Choroid plexus epithelial cell (primary cell): ENCODE measurements at regions not wholly inside any gene's neighbourhood (a gene's known extent, or its start where the extent isn't known, plus 50 kb on each side); places are given as distances from the start of the nearest gene placed in this dataset.

Experiments
- DNase-seq: peaks from one replicate; pipeline ENCODE4 v3.0.0-alpha.2; 2010; ENCODE audit warnings: low read depth
- H3K4me3 ChIP-seq: 2 replicates; pipeline ENCODE4 v1.5.1; 2011; ENCODE audit warnings: low read depth, mild to moderate bottlenecking, control low read depth, low read length, moderate library complexity
- TF ChIP-seq, protein P1 (sequence below): conservative IDR thresholded peaks from 2 replicates; pipeline ENCODE4 v1.5.1; 2011; ENCODE audit warnings: low read depth, mild to moderate bottlenecking, control low read depth, inconsistent platforms, low read length, moderate library complexity

DNA sequence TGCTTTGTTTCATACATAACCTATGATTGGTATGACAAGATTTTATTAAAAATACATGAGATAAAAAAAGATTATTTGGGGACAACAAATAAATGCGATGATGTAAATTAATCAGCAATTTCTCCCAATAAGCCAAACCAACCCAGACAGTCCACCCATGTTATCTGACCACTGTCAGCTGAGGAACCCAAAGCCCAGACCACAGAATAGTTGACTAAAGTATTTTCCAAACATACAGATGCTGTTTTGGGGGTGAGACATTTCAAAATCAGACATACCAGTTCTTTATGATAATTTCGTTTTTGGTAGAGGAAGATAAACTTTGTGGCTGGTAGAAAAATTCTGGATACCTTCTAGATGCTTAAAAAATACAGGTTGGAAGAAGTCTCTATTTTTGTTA is 650.8 kb upstream of the FAM241A start:
- TF ChIP-seq, protein P1, sequence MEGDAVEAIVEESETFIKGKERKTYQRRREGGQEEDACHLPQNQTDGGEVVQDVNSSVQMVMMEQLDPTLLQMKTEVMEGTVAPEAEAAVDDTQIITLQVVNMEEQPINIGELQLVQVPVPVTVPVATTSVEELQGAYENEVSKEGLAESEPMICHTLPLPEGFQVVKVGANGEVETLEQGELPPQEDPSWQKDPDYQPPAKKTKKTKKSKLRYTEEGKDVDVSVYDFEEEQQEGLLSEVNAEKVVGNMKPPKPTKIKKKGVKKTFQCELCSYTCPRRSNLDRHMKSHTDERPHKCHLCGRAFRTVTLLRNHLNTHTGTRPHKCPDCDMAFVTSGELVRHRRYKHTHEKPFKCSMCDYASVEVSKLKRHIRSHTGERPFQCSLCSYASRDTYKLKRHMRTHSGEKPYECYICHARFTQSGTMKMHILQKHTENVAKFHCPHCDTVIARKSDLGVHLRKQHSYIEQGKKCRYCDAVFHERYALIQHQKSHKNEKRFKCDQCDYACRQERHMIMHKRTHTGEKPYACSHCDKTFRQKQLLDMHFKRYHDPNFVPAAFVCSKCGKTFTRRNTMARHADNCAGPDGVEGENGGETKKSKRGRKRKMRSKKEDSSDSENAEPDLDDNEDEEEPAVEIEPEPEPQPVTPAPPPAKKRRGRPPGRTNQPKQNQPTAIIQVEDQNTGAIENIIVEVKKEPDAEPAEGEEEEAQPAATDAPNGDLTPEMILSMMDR: no peak
- no peak overlapping the region for H3K4me3 ChIP-seq
- DNase-seq: peak; percentile 24

DNA sequence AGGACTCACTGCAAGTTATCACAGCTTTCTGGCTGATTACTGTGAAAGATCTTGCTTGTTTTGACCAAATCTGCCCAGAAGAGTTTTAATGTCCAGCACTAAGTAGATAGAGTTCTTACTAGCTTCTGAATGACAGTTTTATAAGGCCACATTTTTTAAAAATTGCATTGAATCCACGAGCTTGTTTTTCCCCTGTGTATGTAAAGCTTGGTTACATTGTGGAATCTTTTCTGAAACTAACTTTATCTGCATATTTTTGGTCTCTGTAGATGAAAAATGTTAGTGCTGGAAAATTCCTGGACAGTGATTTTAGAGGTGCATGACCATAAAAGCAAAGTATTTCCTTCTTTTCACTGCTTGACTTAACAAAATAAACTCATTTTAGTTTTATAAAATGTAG is 650.3 kb upstream of the FAM241A start:
- no peak overlapping the region for H3K4me3 ChIP-seq
- TF ChIP-seq, protein P1: no peak
- peak; percentile 20 for DNase-seq

DNA sequence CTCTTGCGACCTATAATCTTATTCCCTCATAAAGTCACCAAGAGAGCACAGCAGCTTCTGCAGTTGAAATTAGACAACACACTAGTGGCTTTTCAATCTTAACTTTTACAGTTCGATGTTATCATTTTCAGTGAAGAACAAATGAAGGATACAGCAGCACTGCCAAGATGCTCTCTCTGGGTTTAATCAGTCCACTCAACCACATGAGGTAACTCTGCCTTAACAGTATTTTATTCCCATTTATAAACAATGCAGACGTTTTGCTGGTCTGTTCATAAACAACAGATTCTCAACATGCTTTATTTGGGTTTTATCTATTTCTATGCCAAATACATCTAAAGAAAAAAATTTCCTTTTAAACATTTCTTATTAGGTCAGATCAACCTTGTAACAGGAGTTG is 646.0 kb upstream of the FAM241A start:
- H3K4me3 ChIP-seq: no peak overlapping the region
- TF ChIP-seq, protein P1: no peak
- no peak for DNase-seq

DNA sequence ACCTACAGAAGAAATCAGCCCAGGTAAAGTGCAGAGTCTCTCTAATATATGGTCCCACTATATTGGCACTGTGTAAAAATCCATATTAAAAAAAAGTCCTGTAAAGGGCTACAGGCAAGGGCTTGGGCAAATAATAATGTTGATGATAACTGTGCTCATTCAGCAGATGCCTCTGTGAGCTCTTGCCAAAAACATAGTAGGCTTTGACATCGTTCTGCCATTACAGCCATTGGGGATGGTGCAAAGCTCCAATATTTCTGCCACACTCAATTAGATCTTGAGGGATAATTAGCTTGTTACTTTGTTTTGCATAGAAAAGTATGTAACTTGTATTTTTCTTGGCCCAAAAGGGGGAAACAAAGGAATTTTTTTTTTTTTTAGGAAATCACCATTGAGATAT is 645.5 kb upstream of the FAM241A start:
- DNase-seq: no peak
- H3K4me3 ChIP-seq: no peak overlapping the region
- TF ChIP-seq, protein P1: no peak

DNA sequence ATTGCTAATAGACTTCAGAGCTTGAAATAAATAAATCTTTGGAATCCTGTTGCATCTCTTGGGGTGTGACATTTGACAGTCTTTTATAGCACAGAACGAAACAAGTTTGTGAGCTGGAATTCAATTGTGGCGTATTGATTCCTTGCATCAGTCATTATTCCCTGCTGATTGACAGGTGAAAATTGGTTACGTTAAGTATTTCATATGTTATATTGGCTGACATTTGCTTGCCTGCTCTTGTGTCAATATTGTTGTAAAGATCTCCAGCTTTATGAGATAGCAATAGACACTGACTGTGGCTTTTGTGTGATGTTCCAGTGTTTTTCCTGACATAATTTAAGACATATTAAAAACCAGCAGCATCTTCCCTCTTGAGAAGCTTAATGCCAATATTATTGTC is 644.4 kb upstream of the FAM241A start:
- TF ChIP-seq, protein P1: no peak
- no peak overlapping the region for H3K4me3 ChIP-seq
- no peak for DNase-seq

DNA sequence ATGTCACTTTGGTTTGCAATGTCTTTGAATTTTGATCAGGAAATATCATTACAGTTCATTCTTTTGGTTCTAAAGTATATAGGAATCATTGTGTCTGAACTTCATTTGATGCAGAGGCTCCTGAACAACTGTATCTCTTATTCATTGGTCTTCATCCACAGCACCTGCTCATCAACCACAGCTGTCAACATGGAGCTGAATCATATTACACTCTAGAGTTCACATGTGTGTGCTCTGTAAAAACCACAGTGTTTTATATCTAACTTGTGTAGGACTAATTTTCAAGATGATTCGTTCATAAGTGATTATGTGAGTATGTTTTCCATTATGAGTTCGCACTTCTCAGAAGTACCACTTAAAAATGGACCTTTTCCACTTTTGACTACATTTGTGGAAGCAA is 643.3 kb upstream of the FAM241A start:
- H3K4me3 ChIP-seq: no peak overlapping the region
- no peak for DNase-seq
- TF ChIP-seq, protein P1: no peak

DNA sequence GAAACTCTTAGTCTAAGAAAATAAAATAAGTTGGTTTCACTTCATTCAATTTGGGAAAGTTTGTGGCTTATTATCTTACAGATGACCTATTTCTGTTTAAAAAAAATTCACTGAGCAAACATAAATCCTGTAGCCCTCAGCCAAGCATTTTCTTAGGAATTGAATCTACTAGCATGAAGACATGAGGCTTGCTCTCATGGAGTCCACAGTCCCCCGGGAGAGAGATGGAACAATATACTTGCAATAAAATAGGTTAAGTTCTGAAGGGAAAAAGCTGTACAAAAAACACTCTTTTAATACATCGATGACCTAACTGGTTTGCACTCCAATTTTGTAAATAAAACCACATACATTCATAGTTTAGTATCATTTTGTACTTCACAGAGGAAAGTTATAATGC is 642.6 kb upstream of the FAM241A start:
- TF ChIP-seq, protein P1: no peak
- no peak for DNase-seq
- H3K4me3 ChIP-seq: no peak overlapping the region
